Left ventricle myocardium superior (tissue), 1 donor: ENCODE measurements at regions not wholly inside any gene's neighbourhood (a gene's known extent, or its start where the extent isn't known, plus 50 kb on each side); places are given as distances from the start of the nearest gene placed in this dataset.
A peak's percentile ranks its signal among the peaks of the same experiment; 100 is the strongest.

Experiments used
- ATAC-seq: fragments of 200-7000 bp; cut with Tn5 transposase; one replicate; pipeline ENCODE4 v1.9.1; 2020; ENCODE audit warnings: mild to moderate bottlenecking, moderate library complexity
- DNase-seq: peaks from one replicate; pipeline ENCODE4 v3.0.0-alpha.2; 2020
- intact Hi-C: fragments of 100-400 bp; cut with micrococcal nuclease; formaldehyde crosslinking; loops from one replicate; pipeline ENCODE4 v1.11.0; 2022
- donor health status: DM: no; HTN: yes; CAD: no; lungs with severe emphysema.

DNA sequence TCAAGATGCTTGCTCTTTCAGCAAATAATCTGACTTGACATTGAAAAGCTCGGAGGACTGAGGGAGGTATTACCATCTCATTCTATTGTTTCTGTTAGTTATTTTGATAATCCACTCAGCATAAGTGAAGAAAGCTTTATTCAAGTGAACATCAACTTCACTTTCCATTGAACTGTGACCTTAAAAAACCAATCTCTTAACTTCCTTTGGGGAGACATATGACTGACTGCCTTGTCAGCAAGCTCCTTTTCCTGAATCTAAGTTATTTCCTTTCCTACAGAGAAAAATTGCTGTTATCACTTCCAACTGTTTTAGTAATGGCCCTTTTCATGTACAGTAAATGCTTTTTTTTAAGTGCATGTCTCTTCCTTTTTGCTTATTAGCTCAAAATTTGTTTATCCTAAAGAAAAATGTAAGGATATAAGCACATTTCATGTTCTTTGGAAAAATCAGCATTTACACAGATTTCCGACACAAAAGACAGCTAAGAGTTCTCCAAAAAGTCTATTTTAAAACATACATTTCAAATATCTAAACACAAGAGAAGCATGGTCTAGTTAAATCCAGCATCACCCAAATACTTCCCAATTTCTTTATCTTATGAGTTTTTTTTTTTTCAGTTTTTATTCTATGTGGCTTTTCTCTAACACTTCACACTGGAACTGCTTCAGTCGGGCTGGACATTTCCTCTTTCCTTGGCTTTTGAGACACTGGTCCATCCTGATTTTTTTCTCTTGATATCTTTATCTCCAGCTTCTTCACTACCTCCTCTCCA, 117.9 kb upstream of the DAB2 start:
- DNase-seq, result no peak
- peak; percentile 27 for ATAC-seq
- intact Hi-C loops, result no loop called here

DNA sequence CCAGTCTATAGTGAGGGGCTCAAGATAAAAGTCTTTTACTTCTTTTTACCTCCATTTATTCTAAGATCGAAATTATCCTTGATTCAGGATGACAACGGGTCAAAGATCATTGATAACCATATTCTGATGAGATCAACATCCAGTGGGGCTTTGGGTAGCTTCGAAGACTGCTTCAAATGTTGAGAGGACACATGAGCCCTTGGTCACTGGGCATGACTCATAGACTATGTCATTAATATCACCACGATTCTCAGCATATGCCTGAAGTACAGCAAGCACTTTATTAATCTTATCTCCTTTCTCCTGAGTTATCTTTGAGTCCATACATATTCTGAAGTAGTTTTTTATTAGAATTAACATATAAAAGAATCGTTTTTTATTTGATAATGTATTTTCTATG, 117.1 kb upstream of the DAB2 start:
- DNase-seq (no peak), ATAC-seq (no peak)
- intact Hi-C loops, result no loop called here

DNA sequence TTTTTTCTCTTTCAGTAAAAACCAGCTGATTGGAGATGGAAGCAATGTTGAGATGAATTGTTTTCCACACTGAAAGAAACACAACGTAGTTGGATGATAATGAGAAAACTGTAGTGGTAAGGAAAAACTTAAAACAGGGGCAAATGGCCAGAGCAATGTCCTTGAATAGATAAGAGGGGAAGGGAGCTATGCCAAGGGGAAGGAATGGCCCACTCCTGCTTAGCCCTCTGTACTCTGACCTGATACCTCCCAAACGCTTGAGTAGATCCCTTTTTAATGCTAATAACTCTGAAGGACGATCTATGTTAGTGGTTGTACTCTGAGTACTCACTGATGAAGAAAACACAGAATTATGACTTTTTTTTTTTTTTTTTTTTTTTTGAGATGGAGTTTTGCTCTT, 114.7 kb upstream of the DAB2 start:
- no peak for ATAC-seq
- intact Hi-C loops, result no loop called here
- no peak for DNase-seq

DNA sequence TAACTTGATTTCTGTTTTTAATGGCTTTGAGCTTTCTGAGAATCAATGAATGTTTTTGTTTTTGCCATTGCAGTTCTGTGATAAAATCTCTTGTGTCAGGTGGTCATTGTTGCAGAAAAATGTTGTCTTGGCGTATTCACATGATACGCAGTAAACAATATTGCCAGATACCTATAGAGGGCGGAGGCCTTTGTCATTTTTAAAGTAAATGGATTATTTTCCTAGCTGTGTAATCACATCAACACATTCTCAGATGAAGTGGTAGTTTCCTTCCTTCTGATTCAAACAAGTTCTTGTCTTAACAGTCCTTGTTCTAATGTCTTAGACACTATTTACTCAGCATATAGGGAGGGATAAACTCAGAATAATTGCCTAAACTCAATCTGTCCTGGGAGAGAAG, 109.9 kb upstream of the DAB2 start:
- ATAC-seq, result no peak
- intact Hi-C loops, result no loop called here
- DNase-seq, result no peak

DNA sequence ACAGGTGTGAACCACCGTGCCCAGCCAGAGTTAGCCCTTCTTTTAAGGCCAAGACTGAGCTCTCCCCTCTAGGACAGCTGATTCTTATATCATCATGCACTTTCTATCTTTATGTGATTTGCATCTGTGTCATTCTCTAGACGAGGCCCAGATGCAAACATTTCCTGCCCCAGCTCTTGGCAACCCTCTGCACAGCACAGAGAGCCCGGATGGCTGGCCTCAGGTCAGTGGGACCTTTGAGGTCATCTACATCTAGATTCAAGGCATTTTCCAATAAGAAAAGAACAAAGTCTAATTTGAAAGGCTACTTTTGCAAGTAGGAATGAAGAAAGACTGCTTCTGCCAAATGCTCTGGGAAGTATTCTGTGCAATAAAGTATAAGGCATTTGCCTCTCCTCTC, 109.0 kb upstream of the DAB2 start:
- intact Hi-C loops, result no loop called here
- ATAC-seq, result no peak
- DNase-seq, result no peak

DNA sequence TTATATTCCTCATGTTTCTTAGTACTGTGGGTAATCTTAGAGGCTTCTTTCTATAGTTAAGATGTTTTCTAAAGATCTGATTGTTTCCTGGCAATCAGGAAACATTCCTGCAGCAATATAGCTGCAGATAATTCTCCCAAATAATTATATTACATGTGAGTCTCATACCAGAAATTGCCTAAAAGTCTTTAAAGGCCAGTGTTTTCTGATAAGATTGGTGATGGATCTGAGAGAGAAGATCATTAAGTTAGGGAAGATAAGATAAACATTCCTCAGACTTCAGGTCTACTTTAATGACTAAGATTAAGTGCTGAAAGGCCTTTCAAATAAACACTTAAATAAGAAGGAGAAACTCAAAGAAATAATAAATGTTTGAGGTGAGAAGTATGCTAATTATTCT, 107.7 kb upstream of the DAB2 start:
- ATAC-seq (no peak), DNase-seq (no peak)
- intact Hi-C loops, result no loop called here

DNA sequence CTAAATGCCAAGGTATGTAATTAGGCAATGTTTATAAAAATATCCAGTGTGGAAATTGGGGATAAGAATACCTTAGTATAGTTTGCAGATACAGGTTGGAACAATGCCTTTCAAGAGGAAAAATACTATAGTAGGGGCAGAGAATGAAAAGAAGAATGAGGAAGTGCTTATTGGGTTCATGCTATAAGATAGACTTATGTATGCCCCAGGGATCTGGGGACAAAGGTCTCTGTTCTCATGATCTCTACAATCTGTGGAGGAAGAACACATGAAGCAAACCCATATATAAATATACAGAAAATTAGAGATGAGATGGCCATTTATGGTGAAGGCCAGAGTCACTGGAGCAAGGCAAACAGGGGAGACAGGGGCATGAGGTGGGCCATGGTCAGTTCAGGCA, 106.5 kb upstream of the DAB2 start:
- intact Hi-C loops, result no loop called here
- DNase-seq (no peak), ATAC-seq (no peak)

DNA sequence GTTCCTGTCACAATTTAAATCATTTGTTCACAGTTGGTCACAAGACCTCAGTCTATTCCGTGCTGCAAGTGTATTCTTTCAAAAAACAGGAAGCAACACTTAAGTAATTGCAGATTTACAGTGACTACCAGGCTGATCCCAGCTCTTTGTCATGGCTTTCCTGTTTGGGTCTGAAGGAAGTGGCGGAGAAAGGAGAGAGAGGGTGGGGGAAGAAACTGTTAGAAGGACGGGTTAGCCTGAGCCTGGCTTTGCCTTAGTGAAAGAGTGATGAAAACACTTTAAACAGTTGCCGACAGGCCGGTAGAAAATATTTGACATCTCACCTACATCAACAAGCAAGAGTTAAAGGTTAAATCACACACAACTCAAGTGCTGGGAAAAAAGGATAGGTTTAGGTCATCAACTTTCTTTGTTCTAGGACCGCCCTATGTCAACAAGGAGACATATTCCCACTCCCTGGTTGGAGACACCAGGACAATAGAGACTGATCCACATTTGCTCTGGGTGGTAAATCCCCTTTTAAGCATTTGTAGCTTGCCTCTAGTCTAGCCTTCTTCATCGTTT, 102.2 kb upstream of the DAB2 start:
- DNase-seq (no peak), ATAC-seq (peak; percentile 90)
- intact Hi-C loops, result loop anchor here (5.0 kb wide), 1 partner anchor 105 kb away; the partner anchor contains the start of gene DAB2

DNA sequence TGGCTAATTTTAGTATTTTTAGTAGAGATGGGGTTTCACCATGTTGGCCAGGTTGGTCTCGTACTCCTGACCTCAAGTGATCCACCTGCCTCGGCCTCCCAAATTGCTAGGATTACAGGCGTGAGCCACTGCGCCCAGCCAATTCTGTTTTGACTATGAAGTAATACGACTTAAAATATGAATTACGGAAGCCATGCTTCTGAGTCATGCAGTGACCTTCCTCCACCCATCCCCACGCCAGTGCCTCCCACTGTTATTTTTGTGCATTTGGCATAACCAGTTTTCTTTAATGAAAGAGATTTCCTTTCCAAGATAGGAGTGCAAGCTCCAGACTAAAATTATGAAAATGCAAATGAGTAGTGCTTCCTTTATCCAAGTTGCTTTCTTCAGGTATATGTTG, 101.0 kb upstream of the DAB2 start:
- intact Hi-C loops, result loop anchor here (5.0 kb wide), 1 partner anchor 103 kb away; the partner anchor contains the start of gene DAB2
- DNase-seq (peak; percentile 46), ATAC-seq (peak; percentile 82)

DNA sequence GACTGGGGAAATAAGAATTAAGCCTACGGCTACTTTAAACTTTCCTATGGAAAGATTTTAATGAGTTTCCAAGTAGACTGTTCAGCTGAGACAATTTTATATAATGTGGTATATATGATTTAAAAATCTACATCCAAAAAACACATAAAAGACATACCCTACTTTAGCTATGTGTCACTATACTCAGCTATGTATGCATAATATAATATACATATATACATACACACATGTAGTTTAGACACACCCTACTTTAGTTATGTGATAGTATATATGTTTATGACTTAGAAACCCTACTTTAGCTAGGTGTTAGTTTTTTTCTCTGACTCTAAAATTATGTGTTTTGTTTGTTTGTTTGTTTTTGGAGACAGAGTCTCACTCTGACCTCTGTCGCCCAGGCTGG, 100.5 kb upstream of the DAB2 start:
- ATAC-seq, result no peak

DNA sequence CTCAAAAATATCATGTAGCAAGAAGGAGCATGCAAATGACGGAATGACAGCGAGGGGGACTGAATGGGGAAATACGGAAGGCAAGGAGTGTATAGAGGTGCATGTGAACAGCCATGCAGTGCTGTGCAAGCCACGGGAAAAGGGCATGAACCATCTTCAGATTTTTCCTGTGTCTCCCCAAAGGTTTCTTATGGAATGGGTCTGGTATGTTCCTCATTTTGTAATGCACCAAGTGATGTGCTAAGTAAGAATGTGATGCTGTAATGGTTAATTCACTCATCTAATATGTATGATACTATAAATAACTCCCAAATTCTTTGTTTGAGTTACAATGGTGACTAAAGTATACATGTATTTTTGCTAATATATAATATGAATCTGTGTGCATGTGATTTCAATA, 99.0 kb upstream of the DAB2 start:
- intact Hi-C loops, result no loop called here
- DNase-seq (no peak), ATAC-seq (no peak)

More for the DNA sequence above, 100.5 kb upstream of the DAB2 start:
- DNase-seq, result no peak
- intact Hi-C loops, result loop anchor here (5.0 kb wide), 1 partner anchor 103 kb away; the partner anchor contains the start of gene DAB2

DNA sequence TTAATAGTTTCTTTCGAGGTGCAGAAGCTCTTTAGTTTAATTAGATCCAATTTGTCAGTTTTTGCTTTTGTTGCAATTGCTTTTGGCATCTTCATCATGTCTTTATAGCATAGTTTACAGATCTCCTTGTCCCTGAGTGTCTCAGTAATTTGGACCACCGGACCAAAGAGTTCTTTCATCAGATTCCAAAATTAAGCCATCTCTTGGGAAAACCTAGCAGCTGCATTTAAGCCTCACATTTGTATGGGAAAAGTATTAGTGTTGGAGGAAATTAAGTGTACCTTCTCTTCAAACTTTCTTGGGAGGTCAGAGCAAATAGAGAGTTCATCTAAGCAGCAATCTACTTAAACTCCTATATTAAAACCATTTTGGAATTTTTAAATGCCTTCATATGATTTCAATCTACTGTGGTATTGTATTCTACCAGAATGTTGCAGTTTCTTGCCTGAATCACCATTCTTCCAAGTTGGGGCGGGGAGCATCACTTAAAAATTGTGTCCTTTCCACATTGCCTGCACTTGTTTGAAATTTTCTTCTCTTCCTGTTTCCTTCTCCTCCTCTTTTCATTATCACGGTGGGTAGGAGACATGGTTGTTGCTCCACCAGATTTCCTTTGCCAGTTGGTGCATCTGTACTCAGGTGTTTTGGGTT, 97.3 kb upstream of the DAB2 start:
- intact Hi-C loops, result no loop called here
- no peak for ATAC-seq

DNA sequence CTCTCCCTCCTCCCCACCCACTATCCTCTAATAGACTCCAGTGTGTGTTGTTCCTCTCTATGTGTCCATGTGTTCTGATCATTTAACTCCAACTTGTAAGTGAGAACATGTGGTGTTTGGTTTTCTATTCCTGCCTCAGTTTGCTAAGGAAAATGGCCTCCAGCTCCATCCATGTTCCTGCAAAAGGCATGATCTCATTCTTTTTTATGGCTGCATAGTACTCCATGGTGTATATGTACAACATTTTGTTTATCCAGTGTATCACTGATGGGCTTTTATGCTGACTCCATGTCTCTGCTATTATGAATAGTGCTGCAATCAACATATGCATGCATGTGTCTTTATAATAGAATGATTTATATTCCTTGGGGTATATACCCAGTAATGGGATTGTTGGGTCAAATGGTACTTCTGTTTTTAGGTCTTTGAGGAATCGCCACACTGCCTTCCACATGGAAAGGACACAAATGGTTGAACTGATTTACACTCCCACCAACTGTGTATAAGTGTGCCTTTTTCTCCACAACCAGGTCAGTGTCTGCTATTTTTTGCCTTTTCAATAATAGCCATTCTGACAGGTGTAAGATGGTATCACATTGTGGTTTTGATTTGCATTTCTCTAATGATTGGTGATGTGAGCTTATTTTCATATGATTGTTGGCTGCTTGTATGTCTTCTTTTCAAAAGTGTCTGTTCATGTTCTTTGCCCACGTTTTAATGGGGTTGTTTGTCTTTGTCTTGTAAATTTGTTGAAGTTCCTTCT, 96.5 kb upstream of the DAB2 start:
- DNase-seq, result no peak
- intact Hi-C loops, result no loop called here
- ATAC-seq, result no peak

More for the DNA sequence above, 97.3 kb upstream of the DAB2 start:
- no peak for DNase-seq

DNA sequence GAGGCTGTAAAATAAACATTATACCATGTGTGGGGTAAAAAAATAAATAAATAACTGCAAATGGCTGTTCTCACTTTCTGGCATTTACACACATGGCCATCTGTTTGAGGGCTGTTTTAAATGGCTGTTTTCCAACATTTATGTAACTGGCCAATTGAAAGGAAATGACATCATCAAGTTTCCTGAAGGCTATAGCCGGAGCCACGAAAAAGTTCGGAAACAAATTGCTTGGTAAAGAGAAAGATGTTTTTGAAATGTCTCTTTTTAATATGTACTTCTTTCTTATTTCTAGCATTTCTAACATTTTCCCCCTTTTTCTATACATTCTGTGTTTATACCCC, 95.4 kb upstream of the DAB2 start:
- intact Hi-C loops, result no loop called here
- ATAC-seq (peak; percentile 90), DNase-seq (no peak)

DNA sequence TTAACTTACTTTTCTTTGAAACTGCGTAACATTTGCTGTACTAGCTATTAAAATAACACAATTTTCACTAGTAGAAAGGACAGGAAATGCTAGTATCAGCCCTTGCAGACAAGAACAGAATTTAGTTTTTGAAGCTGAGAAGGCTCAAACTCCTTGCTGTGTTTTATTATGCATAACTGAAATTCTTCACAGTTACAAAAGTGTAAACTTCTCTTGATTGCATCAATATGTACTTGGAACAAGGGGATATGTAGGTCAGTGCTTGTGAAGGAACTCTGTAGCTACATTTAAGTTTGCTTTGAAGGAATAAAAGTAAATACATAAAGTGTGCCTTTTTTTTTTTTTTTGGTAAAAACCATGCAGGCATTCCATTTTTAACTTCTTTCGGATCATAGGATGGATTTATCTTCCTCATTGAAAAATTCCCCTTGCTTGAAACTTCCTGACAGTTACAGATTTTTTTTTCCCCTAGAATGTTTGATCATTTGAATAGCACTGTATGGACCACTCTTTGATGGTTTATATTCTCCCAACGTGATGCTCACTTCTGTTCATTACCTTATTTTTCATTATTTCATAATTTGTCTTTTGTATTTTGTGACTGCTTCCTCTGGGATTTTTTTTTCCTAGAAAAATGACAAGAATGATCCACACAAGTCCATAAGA, 94.9 kb upstream of the DAB2 start:
- ATAC-seq, result peak; percentile 86
- intact Hi-C loops, result no loop called here
- no peak for DNase-seq

DNA sequence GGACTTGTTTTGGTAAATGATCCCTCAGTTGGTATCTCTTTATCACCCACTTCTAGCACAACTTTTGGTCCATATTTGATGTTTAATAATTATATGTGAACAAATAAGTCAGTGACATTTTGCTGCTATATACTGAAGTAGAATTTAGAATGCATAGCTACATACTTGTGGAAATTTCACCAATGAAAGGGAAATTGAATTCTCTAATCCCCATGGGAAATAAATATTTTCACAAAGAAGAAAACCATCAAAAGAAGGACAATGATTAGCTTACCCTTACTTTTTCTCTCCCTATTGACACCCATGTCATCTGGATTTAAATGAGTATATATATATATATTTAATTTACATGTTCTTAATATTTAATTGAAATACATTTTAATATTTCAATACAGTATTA, 94.3 kb upstream of the DAB2 start:
- no peak for DNase-seq
- no peak for ATAC-seq
- intact Hi-C loops, result no loop called here

DNA sequence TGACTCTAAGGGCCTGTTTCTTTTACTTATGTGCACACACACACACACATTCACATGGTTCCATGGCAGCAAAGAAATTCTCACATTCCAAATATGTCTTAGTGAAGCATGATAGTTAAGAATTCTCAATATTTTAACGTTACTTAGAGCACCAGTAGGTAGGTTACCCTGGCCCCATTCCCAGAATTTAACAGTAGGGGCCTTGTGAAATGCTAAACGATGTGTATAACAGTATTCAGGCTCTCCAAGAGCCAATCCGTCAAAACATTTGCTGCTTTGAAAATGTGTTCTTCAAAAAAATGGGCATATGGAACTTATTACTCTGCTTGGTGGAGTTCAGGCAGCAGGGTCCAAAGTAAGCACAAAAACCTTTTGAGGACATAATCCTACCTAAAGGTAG, 93.7 kb upstream of the DAB2 start:
- DNase-seq (no peak), ATAC-seq (no peak)
- intact Hi-C loops, result no loop called here

DNA sequence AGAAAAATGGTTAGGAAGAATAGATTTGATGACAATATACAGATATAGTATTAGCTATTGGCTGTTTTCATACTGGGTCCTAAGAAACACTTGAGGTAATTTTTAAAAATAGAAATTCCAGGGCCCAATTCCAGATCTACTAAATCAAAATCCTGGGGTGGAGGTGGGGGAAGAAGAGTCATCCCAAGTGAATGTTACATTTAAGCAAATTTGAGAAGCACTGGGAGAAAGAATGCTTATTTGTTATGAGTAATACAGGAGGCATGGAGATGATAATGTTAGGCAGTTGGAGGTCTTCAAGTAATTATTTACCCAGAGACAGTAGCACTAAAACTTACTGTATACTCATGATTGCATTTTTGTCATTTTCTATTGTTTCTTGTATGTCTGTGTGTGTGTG, 93.0 kb upstream of the DAB2 start:
- intact Hi-C loops, result no loop called here
- DNase-seq (no peak), ATAC-seq (no peak)

DNA sequence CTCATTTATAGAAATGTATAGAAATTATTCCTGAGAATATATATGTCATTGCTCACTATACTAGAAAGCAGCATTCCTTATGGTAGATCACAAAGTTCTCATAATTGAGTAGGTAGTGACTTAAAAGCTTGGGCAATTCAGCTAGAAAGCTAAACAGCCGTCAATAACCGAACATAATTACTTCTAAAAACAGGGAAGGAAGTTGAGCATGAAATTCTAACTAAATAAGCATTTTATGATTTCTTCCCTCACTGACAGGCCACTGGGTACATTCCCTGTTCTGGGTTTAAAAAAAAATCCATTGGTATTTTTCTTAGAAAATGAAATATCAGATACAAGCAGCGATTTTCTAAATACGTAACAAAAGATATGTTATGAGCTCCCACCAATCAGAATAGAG, 91.1 kb upstream of the DAB2 start:
- no peak for DNase-seq
- intact Hi-C loops, result no loop called here
- no peak for ATAC-seq

DNA sequence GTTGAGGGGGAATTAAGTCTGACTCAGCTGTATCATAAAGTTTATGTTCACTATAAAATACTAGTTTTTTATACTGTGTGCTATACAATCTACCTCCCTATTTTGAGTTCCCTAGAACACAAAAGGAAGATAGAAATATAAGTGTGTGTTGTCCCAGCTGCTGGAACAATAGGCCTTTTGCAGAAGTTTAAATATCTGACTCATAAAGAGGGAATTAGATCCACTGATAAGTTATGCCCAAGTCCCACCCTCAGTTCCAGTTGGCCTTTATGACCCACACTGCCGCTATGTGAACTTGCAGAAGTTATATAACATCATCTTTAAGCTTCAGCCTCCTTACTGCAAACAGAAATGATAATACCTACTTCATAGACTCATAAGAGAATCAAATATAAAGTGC, 88.5 kb upstream of the DAB2 start:
- intact Hi-C loops, result no loop called here

More for the DNA sequence above, 88.5 kb upstream of the DAB2 start:
- DNase-seq, result no peak
- no peak for ATAC-seq
